GM19397 (cell line): ENCODE measurements at regions not wholly inside any gene's neighbourhood (a gene's known extent, or its start where the extent isn't known, plus 50 kb on each side); places are given as distances from the start of the nearest gene placed in this dataset.
"Not testable (repeated sequence)": the region's sequence is repeated elsewhere in the genome, so short reads cannot be mapped to it uniquely, and the experiment has no call there.

Experiments used
- ATAC-seq: cut with Tn5 transposase; IDR thresholded peaks from one replicate; pipeline ENCODE4 v1.9.1; 2021; ENCODE audit warnings: mild to moderate bottlenecking, moderate library complexity; ENCODE audit not compliant: unreplicated experiment

DNA sequence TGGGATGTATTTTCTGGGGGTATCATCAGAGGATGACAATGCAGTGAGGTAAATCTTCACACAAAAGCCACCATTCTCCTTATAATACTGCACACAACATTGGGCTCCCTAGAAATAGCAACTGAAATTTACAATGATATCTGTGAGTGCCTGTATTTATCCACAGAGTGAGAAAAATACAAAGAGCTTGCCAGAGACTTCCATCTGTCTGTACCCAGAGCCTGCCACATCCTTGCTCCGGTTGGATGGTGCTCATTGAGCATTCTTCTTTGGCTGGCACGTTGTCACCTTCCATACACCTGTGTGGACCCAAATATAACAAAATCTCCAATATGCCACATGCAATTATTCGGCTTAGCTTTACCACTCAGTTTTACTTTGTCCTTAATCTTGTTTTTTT is 189.5 kb upstream of the UFM1 start:
- no peak for ATAC-seq

DNA sequence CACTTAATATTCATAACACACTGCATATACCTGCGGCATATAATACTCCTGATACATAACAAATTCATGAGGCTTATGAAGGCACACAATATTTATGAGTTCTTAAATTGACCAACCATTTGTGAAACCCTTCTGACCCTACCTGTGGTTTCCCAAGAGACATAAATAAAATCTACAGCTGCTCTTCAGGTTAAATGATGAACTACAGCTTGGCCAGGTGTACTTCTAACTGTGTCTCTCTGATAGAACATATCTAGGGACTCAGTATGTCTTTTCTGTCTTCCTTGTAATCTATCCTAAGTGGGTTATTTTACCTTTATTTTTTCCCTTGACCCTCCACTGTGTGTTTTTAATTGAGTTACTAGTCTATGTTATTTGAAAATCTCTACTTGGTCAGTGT is 189.9 kb upstream of the UFM1 start:
- ATAC-seq, result no peak

DNA sequence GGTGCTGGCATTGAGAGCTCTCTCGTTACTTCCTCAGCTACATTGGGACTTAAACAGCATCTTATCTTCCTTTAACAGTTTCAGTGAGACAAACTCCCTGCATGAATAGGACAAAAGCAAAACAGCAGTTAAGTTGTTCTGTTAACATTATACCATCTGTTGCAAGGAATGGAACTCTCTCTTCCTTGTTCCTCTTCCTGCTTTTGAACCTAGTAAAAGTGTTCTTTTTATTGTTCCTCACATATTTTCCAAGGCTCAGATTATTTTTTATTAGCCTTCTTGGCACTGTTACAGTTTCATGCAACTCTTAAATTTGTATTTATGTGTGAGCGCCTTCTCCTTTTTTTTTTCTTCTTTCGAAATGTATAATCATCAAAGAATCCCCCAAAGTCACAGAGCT is 202.6 kb upstream of the UFM1 start:
- ATAC-seq, result no peak

DNA sequence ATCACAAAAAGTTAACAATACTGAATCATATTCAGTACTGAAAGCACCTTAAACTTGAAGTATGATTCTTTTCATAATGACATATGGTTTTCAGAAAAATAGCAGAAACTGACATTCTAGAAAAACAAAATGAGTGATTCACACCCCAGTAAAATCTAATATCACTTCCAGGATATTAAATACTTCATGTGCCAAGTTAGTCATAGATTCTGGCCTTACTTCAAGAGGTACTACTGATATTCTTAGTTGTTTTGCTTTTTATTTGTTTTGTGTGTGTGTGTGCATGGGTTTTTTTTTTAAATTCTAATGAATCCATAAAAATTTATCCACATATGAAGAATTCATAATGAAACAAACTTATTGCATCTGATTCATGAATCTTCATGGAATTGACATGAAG is 207.9 kb upstream of the UFM1 start:
- no peak for ATAC-seq

DNA sequence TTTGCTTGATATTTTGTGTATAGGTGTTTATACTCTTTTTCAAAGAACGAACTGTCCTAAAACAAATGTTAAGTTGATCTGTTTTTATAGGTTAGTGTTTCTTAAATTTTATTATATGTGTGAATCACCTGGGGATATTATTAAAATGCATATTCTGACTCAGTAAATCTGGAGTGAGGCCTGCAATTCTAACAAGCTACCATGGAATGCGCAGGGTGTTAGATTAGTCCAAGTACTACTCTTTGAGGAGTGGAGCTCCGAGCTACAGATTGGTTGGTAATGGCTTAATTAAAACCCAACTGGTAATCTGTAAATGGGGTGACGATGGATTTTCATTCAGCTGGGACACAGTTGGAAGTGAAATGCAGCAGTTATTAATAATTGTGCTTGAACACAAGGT is 214.1 kb upstream of the UFM1 start:
- ATAC-seq, result no peak

- ATAC-seq, result no peak
These were observed 228.4 kb upstream of the UFM1 start for GRCh38 chr13:38121267-38121666.

GRCh38 chr13:38103851-38104250 is 234.3 kb upstream of the TRPC4 start:
- ATAC-seq, result no peak

GRCh38 chr13:38099751-38100150 is 230.2 kb upstream of the TRPC4 start:
- no peak for ATAC-seq

- ATAC-seq, result no peak
These were observed 223.9 kb upstream of the TRPC4 start for GRCh38 chr13:38093425-38093824.

- no peak for ATAC-seq
These were observed 221.3 kb upstream of the TRPC4 start for GRCh38 chr13:38090913-38091312.

GRCh38 chr13:38086721-38087120 is 217.1 kb upstream of the TRPC4 start:
- ATAC-seq, result no peak

- no peak for ATAC-seq
These were observed 216.4 kb upstream of the TRPC4 start for GRCh38 chr13:38086013-38086412.

DNA sequence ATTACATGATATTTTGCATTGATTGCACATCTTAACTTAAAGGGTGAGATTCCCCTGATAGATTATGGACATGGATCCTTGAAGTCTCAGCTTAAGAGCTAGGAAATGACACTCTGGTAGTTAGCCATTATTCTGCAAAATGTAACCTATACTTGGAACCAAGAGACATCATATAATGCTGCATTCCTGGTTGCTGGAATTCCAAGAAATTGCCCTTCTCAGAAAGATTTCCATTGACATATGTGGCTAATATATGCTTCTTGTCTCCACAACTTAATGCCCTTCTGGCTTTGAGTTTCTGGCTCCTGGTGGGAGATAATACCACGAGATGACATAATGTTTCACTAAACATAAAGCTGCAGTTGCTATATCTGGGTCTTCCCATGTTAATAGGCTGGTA is 204.4 kb upstream of the TRPC4 start:
- ATAC-seq, result no peak

GRCh38 chr13:38072696-38073095 is 203.1 kb upstream of the TRPC4 start:
- no peak for ATAC-seq

GRCh38 chr13:38071340-38071739 is 201.8 kb upstream of the TRPC4 start:
- ATAC-seq, result not testable (repeated sequence)

DNA sequence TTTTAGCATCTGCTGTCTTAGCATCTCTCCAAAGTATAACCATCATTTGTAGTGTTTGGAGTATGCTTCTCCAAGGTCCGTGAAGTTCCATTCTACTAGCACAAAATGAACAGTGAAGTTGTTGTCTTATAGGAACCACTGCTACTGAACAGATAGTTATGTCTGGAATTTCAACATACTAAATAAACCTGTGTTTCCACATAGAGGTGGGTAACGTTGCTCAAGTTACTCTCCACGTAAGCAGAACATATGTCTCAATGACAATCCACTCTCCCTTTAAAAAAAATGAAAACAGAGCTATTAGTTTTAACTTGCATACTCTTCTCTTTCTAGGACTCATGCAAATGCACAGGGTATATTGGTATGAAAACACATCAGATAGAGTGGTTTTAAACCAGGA is 184.3 kb upstream of the TRPC4 start:
- no peak for ATAC-seq

DNA sequence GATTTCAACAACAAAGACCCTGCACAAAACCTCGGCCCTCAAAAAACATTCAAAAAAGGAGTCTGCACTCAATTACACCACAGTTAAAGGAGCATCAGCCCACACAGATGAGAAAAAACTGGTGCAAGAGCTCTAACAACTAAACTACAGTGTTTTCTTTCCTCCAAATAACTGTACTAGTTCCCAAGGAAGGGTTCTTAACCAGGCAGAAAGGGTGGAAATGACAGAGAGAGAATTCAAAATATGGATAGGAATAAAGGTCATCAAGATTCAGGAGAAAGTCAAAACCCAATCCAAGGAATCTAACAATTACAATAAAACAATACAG is 176.4 kb upstream of the TRPC4 start:
- no peak for ATAC-seq

GRCh38 chr13:38045278-38046048 is 175.9 kb upstream of the TRPC4 start:
- ATAC-seq, result peak; percentile 76

DNA sequence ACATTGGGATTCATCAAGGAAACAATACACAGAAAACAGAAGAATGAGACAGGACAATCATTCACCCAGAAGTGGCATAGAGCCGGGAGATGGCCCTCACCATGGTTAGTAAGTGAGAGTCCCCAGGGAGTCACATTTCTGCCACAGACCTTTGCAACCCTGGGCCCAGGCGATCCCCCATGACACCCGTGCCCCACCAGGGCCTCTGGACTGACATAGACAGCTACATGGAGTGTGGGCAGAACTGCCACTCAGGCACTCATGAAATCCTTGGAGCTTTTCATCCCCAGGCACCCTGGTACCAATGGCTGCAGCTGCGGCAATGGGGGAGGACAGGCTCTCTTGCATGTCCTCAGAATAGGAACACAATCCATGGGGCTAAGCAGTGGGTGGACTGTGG is 174.5 kb upstream of the TRPC4 start:
- no peak for ATAC-seq

GRCh38 chr13:38042771-38043170 is 173.2 kb upstream of the TRPC4 start:
- ATAC-seq, result no peak

DNA sequence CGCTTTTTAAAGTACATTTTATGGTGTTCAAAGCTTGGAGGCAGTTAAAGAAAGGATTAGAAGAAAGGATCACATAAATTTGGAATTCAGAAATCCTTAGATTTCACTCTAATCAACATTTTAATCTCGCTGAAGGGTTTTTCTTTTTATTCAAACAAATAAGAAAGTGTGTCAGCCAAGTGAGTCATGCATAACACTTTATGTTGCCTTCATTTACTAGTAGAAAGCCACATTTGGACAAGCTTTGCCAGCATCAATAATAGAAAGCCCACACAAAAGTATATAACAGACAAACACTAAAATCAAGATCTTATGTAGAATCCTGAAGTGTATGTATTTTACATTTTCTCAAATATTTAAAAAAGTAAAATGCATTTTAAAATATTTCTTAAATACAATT is 154.9 kb upstream of the TRPC4 start:
- no peak for ATAC-seq

DNA sequence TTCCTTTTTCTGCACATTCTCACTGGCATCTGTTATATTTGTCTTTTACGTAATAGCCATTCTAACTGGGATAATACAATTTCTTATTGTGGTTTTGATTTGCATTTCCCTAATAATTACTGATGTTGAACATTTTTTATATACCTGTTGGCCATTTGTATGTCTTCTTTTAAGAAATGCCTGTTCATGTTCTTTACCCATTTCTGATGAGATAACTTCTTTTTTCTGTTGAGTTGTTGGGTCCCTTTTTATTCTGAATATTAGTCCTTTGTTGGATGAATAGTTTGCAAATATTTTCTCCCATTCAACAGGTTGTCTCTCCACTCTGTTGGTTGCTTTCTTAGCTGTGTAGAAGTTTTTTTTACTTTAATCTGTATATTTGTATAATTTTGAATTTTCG is 147.7 kb upstream of the TRPC4 start:
- no peak for ATAC-seq

DNA sequence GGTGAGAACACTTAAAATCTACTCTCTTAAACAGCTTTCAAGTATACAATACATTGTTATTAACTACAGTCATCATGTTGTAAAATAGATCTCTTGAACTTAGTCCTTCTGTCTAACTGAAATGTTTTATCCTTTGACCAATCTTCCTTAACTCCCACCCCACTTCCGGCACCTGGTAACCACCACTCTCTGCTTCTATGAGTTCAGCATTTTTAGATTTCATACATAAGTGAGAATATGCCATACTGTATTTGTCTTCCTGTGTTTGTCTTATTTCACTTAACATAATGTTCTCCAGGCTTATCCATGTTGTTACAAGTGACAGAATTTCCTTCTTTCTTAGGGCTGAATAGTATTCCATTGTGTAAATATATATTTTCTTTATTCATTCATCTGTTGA is 144.1 kb upstream of the TRPC4 start:
- no peak for ATAC-seq
